ENCODE measurements at regions not wholly inside any gene's neighbourhood (a gene's known extent, or its start where the extent isn't known, plus 50 kb on each side); places are given as distances from the start of the nearest gene placed in this dataset.

GRCh38 chr9:78677326-78677725 is 380.4 kb downstream of the PSAT1 start:
- Histone ChIP-seq H3K9me1 (replicated peaks; ENCODE audit: control insufficient read depth, extremely low read depth, insufficient read depth, low read length) (no peaks in the 10 kb centered on the region), H4K20me1 (replicated peaks; ENCODE audit: control insufficient read depth, extremely low read depth, insufficient read depth, low read length) (no peaks in the 10 kb centered on the region), H3K27me3 (ENCODE audit: control insufficient read depth in 2 of 2, insufficient read depth in 2 of 2, low read length in 2 of 2) (no peaks in the 10 kb centered on the region), H3K4me1 (ENCODE audit: control insufficient read depth, extremely low read depth, insufficient read depth, low read length) (no peaks in the 10 kb centered on the region), H3K27ac (ENCODE audit: insufficient read depth, low read depth, low read length) (no peak overlapping the region), H3K79me2 (ENCODE audit: control insufficient read depth, insufficient read depth, low read length) (no peaks in the 10 kb centered on the region), H3K9ac (replicated peaks; ENCODE audit: extremely low read depth, insufficient read depth, low read length) (no peak overlapping the region), H3K9me3 (replicated peaks; ENCODE audit: control insufficient read depth, insufficient read depth, low read length) (no peaks in the 10 kb centered on the region), H2AFZ (ENCODE audit: low read depth, low read length) (no peak overlapping the region), H3K36me3 (ENCODE audit: control insufficient read depth in 2 of 2, extremely low read depth in 1 of 2, insufficient read depth in 2 of 2, low read length in 2 of 2) (no peaks in the 10 kb centered on the region), H3K4me3 (replicated peaks in 1 of 3; ENCODE audit: insufficient read depth in 1 of 3, low read depth in 1 of 3, low read length in 3 of 3) (no peak overlapping the region), H3K4me2 (ENCODE audit: insufficient read depth, low read length) (no peak overlapping the region)
- intact Hi-C loops (cut with micrococcal nuclease) = no loop called here
- ChIA-PET CTCF (interaction anchor here (1.1 kb wide), 1 partner anchor 9 kb away, joined by 3 read pairs; no protein-coding TSS in a partner anchor), POLR2A (no interaction called here)
- DNase-seq (ENCODE audit: low read depth, low spot score) = no peak
- no peak for TF ChIP-seq POLR2AphosphoS5 (IDR thresholded peaks at IDR 0.05; ENCODE audit: insufficient read depth, low read depth, low read length)
- no peak for FAIRE-seq
- dilution Hi-C loops (cut with MboI; ENCODE audit: extremely low pct_ligation_motif_present, low sequenced_read_pairs) = no loop called here
- BruUV-seq (replicated peaks) = no TSS peak

GRCh38 chr9:78678877-78679276 is 382.0 kb downstream of the PSAT1 start:
- Histone ChIP-seq H3K9ac (replicated peaks; ENCODE audit: extremely low read depth, insufficient read depth, low read length) (no peak overlapping the region), H3K9me3 (replicated peaks; ENCODE audit: control insufficient read depth, insufficient read depth, low read length) (no peaks in the 10 kb centered on the region), H3K27me3 (ENCODE audit: control insufficient read depth in 2 of 2, insufficient read depth in 2 of 2, low read length in 2 of 2) (no peaks in the 10 kb centered on the region), H2AFZ (ENCODE audit: low read depth, low read length) (no peak overlapping the region), H3K36me3 (ENCODE audit: control insufficient read depth in 2 of 2, extremely low read depth in 1 of 2, insufficient read depth in 2 of 2, low read length in 2 of 2) (no peaks in the 10 kb centered on the region), H3K9me1 (replicated peaks; ENCODE audit: control insufficient read depth, extremely low read depth, insufficient read depth, low read length) (no peaks in the 10 kb centered on the region), H3K27ac (ENCODE audit: insufficient read depth, low read depth, low read length) (no peak overlapping the region), H3K4me3 (replicated peaks in 1 of 3; ENCODE audit: insufficient read depth in 1 of 3, low read depth in 1 of 3, low read length in 3 of 3) (no peak overlapping the region), H3K4me2 (ENCODE audit: insufficient read depth, low read length) (no peak overlapping the region), H3K4me1 (ENCODE audit: control insufficient read depth, extremely low read depth, insufficient read depth, low read length) (no peaks in the 10 kb centered on the region), H4K20me1 (replicated peaks; ENCODE audit: control insufficient read depth, extremely low read depth, insufficient read depth, low read length) (no peaks in the 10 kb centered on the region), H3K79me2 (ENCODE audit: control insufficient read depth, insufficient read depth, low read length) (no peaks in the 10 kb centered on the region)
- TF ChIP-seq POLR2AphosphoS5 (IDR thresholded peaks at IDR 0.05; ENCODE audit: insufficient read depth, low read depth, low read length) (no peak), GATA2 (IDR thresholded peaks at IDR 0.05; ENCODE audit: insufficient read depth, insufficient read length, low read depth, low read length) (no peak)
- FAIRE-seq (no peak), DNase-seq (ENCODE audit: low read depth, low spot score) (no peak)
- ChIA-PET POLR2A (no interaction called here), CTCF (no interaction called here)
- intact Hi-C loops (cut with micrococcal nuclease) = no loop called here
- BruUV-seq (replicated peaks) = no TSS peak
- dilution Hi-C loops (cut with MboI; ENCODE audit: extremely low pct_ligation_motif_present, low sequenced_read_pairs) = no loop called here
